ENCODE measurements at regions not wholly inside any gene's neighbourhood (a gene's known extent, or its start where the extent isn't known, plus 50 kb on each side); places are given as distances from the start of the nearest gene placed in this dataset.

DNA sequence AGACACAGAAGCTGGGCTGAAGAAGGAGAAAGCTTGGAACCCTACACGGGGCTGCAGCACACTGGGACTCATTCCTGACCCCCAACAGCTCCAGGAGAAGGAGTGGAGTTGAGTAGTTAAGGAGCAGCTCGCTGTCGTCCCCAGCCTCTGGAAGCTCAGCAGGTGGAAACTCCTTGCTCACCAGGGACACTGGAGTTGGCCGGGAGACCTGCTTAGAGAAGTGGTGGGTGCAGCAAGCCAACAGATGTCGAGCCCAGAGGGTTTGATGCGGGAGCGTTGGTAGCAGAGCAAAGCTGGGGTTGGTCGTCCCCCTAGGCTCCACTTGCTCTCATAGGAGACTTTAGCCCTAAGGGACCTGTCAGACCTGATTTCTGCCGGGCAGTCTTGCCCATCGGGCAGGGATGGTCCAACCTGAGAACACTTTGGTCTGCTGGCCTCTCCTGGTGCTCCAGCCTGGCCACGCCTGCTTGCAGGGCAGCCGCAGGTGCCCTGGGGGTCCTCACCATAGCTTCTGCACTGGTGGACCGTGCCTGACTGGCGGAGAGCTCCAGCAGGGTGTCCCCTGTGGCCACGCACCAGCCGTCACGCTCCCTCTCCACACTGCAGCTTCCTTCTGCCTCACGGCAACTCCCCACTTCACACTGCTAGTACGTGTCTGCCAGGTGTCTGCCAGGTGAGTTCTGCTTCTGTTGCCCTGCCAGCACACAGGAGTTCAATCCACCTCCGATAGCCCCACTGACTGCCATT lies 353.7 kb downstream of the GASK1B start (continued):
- TF ChIP-seq, protein P1, sequence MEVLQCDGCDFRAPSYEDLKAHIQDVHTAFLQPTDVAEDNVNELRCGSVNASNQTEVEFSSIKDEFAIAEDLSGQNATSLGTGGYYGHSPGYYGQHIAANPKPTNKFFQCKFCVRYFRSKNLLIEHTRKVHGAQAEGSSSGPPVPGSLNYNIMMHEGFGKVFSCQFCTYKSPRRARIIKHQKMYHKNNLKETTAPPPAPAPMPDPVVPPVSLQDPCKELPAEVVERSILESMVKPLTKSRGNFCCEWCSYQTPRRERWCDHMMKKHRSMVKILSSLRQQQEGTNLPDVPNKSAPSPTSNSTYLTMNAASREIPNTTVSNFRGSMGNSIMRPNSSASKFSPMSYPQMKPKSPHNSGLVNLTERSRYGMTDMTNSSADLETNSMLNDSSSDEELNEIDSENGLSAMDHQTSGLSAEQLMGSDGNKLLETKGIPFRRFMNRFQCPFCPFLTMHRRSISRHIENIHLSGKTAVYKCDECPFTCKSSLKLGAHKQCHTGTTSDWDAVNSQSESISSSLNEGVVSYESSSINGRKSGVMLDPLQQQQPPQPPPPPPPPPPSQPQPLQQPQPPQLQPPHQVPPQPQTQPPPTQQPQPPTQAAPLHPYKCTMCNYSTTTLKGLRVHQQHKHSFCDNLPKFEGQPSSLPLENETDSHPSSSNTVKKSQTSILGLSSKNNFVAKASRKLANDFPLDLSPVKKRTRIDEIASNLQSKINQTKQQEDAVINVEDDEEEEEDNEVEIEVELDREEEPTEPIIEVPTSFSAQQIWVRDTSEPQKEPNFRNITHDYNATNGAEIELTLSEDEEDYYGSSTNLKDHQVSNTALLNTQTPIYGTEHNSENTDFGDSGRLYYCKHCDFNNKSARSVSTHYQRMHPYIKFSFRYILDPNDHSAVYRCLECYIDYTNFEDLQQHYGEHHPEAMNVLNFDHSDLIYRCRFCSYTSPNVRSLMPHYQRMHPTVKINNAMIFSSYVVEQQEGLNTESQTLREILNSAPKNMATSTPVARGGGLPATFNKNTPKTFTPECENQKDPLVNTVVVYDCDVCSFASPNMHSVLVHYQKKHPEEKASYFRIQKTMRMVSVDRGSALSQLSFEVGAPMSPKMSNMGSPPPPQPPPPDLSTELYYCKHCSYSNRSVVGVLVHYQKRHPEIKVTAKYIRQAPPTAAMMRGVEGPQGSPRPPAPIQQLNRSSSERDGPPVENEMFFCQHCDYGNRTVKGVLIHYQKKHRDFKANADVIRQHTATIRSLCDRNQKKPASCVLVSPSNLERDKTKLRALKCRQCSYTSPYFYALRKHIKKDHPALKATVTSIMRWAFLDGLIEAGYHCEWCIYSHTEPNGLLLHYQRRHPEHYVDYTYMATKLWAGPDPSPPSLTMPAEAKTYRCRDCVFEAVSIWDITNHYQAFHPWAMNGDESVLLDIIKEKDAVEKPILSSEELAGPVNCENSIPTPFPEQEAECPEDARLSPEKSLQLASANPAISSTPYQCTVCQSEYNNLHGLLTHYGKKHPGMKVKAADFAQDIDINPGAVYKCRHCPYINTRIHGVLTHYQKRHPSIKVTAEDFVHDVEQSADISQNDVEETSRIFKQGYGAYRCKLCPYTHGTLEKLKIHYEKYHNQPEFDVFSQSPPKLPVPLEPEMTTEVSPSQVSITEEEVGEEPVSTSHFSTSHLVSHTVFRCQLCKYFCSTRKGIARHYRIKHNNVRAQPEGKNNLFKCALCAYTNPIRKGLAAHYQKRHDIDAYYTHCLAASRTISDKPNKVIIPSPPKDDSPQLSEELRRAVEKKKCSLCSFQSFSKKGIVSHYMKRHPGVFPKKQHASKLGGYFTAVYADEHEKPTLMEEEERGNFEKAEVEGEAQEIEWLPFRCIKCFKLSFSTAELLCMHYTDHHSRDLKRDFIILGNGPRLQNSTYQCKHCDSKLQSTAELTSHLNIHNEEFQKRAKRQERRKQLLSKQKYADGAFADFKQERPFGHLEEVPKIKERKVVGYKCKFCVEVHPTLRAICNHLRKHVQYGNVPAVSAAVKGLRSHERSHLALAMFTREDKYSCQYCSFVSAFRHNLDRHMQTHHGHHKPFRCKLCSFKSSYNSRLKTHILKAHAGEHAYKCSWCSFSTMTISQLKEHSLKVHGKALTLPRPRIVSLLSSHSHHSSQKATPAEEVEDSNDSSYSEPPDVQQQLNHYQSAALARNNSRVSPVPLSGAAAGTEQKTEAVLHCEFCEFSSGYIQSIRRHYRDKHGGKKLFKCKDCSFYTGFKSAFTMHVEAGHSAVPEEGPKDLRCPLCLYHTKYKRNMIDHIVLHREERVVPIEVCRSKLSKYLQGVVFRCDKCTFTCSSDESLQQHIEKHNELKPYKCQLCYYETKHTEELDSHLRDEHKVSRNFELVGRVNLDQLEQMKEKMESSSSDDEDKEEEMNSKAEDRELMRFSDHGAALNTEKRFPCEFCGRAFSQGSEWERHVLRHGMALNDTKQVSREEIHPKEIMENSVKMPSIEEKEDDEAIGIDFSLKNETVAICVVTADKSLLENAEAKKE (CRISPR knock-in tag; IDR thresholded peaks at IDR 0.05), result no peak
- no peak for TF ChIP-seq EZH2 (IDR thresholded peaks at IDR 0.05; ENCODE audit: low read depth, unreplicated experiment)

DNA sequence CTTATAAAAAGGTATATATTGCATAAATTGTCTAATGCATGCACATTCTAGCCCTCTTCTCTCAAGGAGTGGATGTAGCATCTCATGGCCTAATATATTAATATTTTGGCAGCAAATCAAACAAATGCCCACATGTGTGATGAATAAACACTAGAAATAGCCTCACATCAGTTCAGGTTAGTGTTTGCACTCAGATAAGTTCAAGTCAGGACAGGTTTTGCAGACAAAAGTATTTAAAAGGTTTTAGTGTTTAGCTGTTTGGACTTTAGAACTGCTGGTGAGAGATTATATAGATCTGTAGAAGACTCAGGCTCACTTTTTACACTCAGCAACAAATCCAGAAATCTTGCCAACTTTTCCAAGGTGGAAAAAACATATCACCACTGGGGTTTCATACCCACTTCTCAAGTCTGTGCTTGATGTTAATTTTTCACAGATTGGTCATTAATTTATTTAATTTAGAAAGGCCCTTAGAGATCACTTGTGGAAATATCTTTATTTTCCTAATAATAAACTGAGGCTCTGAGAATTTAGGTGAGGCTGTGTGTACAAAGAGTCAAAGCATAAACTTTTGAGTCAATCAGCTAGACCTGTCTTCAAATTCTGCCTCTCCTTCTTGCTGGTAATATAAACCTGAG lies 362.6 kb downstream of the GASK1B start:
- no peaks in the 10 kb centered on the region for H3K36me3 Mint-ChIP-seq (ENCODE audit: low read depth)
- H3K4me1 ChIP-seq (ENCODE audit: insufficient read depth), result no peaks in the 10 kb centered on the region
- H3F3A ChIP-seq (replicated peaks; ENCODE audit: low read depth), result no peaks in the 10 kb centered on the region
- H3K4me1 Mint-ChIP-seq, result no peaks in the 10 kb centered on the region
- H2AFZ ChIP-seq, result no peak overlapping the region
- no peak overlapping the region for H3K27ac Mint-ChIP-seq
- H3K9me2 ChIP-seq (ENCODE audit: insufficient read depth), result no peaks in the 10 kb centered on the region
- H3K27me3 ChIP-seq (ENCODE audit: insufficient read depth), result no peaks in the 10 kb centered on the region
- no peak for DNase-seq (ENCODE audit: low spot score)
- no peak for ATAC-seq
- no peak overlapping the region for H3K4me3 Mint-ChIP-seq
- peaks cover 8% of the 10 kb centered on the region; the same call in 2 of the 3 replicates for H3K9me3 Mint-ChIP-seq
- H3K4me3 ChIP-seq, result no peak overlapping the region
- TF ChIP-seq ZNF331 (CRISPR knock-in tag; IDR thresholded peaks at IDR 0.05; ENCODE audit: low read depth) (no peak), JUNB (IDR thresholded peaks at IDR 0.05; ENCODE audit: unreplicated experiment) (no peak), EZH2 (IDR thresholded peaks at IDR 0.05; ENCODE audit: low read depth, unreplicated experiment) (no peak)
- TF ChIP-seq, protein P2, sequence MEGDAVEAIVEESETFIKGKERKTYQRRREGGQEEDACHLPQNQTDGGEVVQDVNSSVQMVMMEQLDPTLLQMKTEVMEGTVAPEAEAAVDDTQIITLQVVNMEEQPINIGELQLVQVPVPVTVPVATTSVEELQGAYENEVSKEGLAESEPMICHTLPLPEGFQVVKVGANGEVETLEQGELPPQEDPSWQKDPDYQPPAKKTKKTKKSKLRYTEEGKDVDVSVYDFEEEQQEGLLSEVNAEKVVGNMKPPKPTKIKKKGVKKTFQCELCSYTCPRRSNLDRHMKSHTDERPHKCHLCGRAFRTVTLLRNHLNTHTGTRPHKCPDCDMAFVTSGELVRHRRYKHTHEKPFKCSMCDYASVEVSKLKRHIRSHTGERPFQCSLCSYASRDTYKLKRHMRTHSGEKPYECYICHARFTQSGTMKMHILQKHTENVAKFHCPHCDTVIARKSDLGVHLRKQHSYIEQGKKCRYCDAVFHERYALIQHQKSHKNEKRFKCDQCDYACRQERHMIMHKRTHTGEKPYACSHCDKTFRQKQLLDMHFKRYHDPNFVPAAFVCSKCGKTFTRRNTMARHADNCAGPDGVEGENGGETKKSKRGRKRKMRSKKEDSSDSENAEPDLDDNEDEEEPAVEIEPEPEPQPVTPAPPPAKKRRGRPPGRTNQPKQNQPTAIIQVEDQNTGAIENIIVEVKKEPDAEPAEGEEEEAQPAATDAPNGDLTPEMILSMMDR (conservative IDR thresholded peaks at IDR 0.05; ENCODE audit: low read depth in 2 of 2), result no peak
- no peaks in the 10 kb centered on the region for H3K79me2 ChIP-seq (replicated peaks; ENCODE audit: insufficient read depth)
- H4K20me1 ChIP-seq (replicated peaks; ENCODE audit: insufficient read depth), result no peaks in the 10 kb centered on the region
- no peak overlapping the region for H3K4me2 ChIP-seq
- H3K27me3 Mint-ChIP-seq (ENCODE audit: insufficient read depth, low read depth, poor library complexity), result peaks cover 2% of the 10 kb centered on the region
- no peaks in the 10 kb centered on the region for H3K36me3 ChIP-seq (ENCODE audit: insufficient read depth)
- H3K27ac ChIP-seq (ENCODE audit: low read depth), result no peak overlapping the region
